WI38 (cell line): ENCODE measurements at regions not wholly inside any gene's neighbourhood (a gene's known extent, or its start where the extent isn't known, plus 50 kb on each side); places are given as distances from the start of the nearest gene placed in this dataset.

Source experiments
- H3K4me3 ChIP-seq: 2 replicates; pipeline ENCODE4 v1.5.1; 2011; ENCODE audit warnings: low read depth, mild to moderate bottlenecking, control low read depth, low read length
- TF ChIP-seq, protein P1 (sequence below): IDR thresholded peaks from 2 replicates; pipeline ENCODE4 v1.5.1; 2012; ENCODE audit warnings: low read depth, mild to moderate bottlenecking, control low read depth, low read length

DNA sequence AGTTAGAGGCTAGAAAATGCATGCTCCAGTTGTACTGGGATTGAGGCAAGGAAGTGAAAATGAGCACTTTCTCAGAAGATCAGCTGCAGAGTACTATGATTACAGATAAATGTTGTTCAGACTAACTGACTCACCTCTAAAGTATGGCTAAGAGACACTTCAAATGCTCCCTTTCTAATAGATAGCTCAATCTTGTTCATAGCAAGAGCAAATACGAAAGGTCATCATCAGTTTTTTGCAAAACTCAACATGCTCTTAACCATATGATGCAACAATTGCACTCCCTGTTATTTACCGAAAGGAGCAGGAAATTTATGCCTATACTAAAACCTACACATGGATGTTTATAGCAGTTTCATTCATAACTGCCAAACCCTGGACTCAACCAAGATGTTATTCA is 838.4 kb upstream of the INTU start:
- no peak overlapping the region for H3K4me3 ChIP-seq
- TF ChIP-seq, protein P1, sequence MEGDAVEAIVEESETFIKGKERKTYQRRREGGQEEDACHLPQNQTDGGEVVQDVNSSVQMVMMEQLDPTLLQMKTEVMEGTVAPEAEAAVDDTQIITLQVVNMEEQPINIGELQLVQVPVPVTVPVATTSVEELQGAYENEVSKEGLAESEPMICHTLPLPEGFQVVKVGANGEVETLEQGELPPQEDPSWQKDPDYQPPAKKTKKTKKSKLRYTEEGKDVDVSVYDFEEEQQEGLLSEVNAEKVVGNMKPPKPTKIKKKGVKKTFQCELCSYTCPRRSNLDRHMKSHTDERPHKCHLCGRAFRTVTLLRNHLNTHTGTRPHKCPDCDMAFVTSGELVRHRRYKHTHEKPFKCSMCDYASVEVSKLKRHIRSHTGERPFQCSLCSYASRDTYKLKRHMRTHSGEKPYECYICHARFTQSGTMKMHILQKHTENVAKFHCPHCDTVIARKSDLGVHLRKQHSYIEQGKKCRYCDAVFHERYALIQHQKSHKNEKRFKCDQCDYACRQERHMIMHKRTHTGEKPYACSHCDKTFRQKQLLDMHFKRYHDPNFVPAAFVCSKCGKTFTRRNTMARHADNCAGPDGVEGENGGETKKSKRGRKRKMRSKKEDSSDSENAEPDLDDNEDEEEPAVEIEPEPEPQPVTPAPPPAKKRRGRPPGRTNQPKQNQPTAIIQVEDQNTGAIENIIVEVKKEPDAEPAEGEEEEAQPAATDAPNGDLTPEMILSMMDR: no peak

- no peak overlapping the region for H3K4me3 ChIP-seq
- TF ChIP-seq, protein P1: no peak
Observed at GRCh38 chr4:126798214-126798613, 834.5 kb upstream of the INTU start.

GRCh38 chr4:126799416-126799815 is 833.3 kb upstream of the INTU start:
- TF ChIP-seq, protein P1: no peak
- H3K4me3 ChIP-seq: no peak overlapping the region

DNA sequence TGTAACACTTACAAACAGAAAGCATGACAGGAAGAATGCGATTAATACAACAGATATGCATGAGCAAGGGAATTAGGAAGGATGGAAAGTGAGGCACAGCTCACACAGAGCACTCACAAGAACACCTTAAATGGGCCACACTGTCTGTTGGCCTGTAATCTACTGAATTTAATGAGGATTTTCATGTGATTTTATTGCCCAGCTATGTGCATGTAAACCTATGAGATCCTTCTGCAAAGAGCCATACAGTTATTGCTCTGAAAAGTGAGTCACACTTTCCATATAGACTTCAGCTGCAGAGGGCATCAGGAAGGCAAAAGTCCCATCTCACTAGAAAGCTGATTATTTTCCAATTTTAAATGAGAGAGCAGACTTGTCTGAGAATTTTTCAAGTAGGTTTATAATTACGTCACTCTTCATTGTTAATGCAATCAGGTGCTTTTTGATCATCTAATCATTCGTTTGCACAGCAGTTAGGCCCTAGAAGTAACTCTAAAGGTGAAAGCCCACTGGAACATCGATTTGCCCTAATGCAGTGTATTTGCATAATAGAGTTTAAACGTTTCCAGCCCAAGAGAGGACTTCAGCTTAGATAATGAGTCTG is 832.7 kb upstream of the INTU start:
- TF ChIP-seq, protein P1: no peak
- H3K4me3 ChIP-seq: no peak overlapping the region

GRCh38 chr4:126800575-126801141 is 832.1 kb upstream of the INTU start:
- no peak overlapping the region for H3K4me3 ChIP-seq

GRCh38 chr4:126807132-126807531 is 825.6 kb upstream of the INTU start:
- no peak overlapping the region for H3K4me3 ChIP-seq

More at GRCh38 chr4:126800575-126801141, 832.1 kb upstream of the INTU start:
- TF ChIP-seq, protein P1: no peak

DNA sequence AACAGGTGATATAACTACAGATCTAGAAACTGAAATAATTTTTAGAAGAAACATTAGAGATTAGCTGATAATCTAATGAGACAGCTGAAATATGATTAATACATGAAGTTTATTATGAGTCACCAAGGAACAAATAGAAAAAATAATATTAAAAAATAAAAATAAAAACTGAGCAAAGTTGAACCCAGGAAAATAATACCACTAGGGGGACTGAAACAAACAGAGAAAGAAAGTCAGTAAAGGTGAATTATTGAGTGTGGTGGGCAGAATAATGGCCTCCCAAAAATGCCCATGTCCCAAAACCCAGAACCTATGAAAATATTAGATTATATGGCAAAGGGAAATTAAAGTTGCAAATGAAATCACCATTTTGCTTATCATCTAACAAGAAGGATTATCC is 820.7 kb upstream of the INTU start:
- no peak overlapping the region for H3K4me3 ChIP-seq
- TF ChIP-seq, protein P1: no peak

More at GRCh38 chr4:126807132-126807531, 825.6 kb upstream of the INTU start:
- TF ChIP-seq, protein P1: no peak
